ENCODE measurements at regions not wholly inside any gene's neighbourhood (a gene's known extent, or its start where the extent isn't known, plus 50 kb on each side); places are given as distances from the start of the nearest gene placed in this dataset.

DNA sequence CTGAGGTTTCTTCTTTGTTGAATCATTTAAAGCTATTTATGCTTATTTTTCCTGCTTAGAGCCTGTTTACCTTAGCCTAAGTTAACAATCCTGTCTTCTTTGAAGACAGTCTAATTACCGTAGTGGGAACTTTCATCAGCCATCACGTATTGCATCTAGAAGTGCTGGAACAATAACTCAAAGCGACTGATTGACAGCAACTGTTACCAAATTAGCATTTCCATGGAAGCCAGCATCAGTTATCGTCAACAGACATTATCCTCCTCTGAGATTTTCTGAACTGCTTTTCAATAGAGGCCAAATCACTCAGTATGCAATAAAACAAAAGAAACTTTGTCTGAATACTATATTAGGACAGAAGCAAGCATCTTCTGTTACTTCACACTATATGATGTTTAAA is 433.3 kb upstream of the SLITRK1 start:
- TF ChIP-seq, protein P1, sequence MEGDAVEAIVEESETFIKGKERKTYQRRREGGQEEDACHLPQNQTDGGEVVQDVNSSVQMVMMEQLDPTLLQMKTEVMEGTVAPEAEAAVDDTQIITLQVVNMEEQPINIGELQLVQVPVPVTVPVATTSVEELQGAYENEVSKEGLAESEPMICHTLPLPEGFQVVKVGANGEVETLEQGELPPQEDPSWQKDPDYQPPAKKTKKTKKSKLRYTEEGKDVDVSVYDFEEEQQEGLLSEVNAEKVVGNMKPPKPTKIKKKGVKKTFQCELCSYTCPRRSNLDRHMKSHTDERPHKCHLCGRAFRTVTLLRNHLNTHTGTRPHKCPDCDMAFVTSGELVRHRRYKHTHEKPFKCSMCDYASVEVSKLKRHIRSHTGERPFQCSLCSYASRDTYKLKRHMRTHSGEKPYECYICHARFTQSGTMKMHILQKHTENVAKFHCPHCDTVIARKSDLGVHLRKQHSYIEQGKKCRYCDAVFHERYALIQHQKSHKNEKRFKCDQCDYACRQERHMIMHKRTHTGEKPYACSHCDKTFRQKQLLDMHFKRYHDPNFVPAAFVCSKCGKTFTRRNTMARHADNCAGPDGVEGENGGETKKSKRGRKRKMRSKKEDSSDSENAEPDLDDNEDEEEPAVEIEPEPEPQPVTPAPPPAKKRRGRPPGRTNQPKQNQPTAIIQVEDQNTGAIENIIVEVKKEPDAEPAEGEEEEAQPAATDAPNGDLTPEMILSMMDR (conservative IDR thresholded peaks at IDR 0.05): no peak
- TF ChIP-seq EZH2 (IDR thresholded peaks at IDR 0.05; ENCODE audit: low read depth): no peak
- POLR2A ChIA-PET (ENCODE audit: unreplicated experiment): no interaction called here
- Histone ChIP-seq H3K4me2 (no peak overlapping the region), H3K4me1 (replicated peaks; ENCODE audit: insufficient read depth) (no peaks in the 10 kb centered on the region), H3K27me3 (ENCODE audit: insufficient read depth, low read depth) (no peaks in the 10 kb centered on the region), H4K20me1 (ENCODE audit: insufficient read depth) (no peaks in the 10 kb centered on the region), H3K9me2 (ENCODE audit: insufficient read depth) (no peaks in the 10 kb centered on the region), H3K4me3 (no peak overlapping the region), H2AFZ (no peak overlapping the region), H3K36me3 (ENCODE audit: low read depth) (no peaks in the 10 kb centered on the region), H3K27ac (no peak overlapping the region), H3K79me2 (ENCODE audit: low read depth) (no peaks in the 10 kb centered on the region), H3K9me3 (ENCODE audit: insufficient read depth, low read depth) (no peaks in the 10 kb centered on the region), H3F3A (ENCODE audit: insufficient read depth, low read depth) (no peaks in the 10 kb centered on the region)
- intact Hi-C loops (cut with micrococcal nuclease; ENCODE audit: unreplicated experiment): no loop called here
- CTCF ChIA-PET: no interaction called here
- no peak for DNase-seq
- no TSS peak for BruUV-seq (replicated peaks)

- CTCF ChIA-PET: no interaction called here
- Histone ChIP-seq H3K9me3 (ENCODE audit: insufficient read depth, low read depth) (no peaks in the 10 kb centered on the region), H4K20me1 (ENCODE audit: insufficient read depth) (no peaks in the 10 kb centered on the region), H3K36me3 (ENCODE audit: low read depth) (no peaks in the 10 kb centered on the region), H3F3A (ENCODE audit: insufficient read depth, low read depth) (no peaks in the 10 kb centered on the region), H3K4me3 (no peak overlapping the region), H3K4me2 (no peak overlapping the region), H3K4me1 (replicated peaks; ENCODE audit: insufficient read depth) (no peaks in the 10 kb centered on the region), H3K27me3 (ENCODE audit: insufficient read depth, low read depth) (no peaks in the 10 kb centered on the region), H3K27ac (no peak overlapping the region), H3K9me2 (ENCODE audit: insufficient read depth) (no peaks in the 10 kb centered on the region), H3K79me2 (ENCODE audit: low read depth) (no peaks in the 10 kb centered on the region), H2AFZ (no peak overlapping the region)
- TF ChIP-seq, protein P1 (conservative IDR thresholded peaks at IDR 0.05): no peak
- TF ChIP-seq EZH2 (IDR thresholded peaks at IDR 0.05; ENCODE audit: low read depth): no peak
- POLR2A ChIA-PET (ENCODE audit: unreplicated experiment): no interaction called here
- BruUV-seq (replicated peaks): no TSS peak
- intact Hi-C loops (cut with micrococcal nuclease; ENCODE audit: unreplicated experiment): no loop called here
- DNase-seq: no peak
Measured at GRCh38 chr13:84303035-84303434, 420.8 kb upstream of the SLITRK1 start.

GRCh38 chr13:84297251-84297650 is 415.0 kb upstream of the SLITRK1 start:
- no peaks in the 10 kb centered on the region for H3K27me3 ChIP-seq (ENCODE audit: insufficient read depth, low read depth)
- TF ChIP-seq, protein P1 (conservative IDR thresholded peaks at IDR 0.05): no peak
- no peak for TF ChIP-seq EZH2 (IDR thresholded peaks at IDR 0.05; ENCODE audit: low read depth)
- H3K4me3 ChIP-seq: no peak overlapping the region
- no peak overlapping the region for H3K4me2 ChIP-seq
- H3K4me1 ChIP-seq (replicated peaks; ENCODE audit: insufficient read depth): no peaks in the 10 kb centered on the region
- no peaks in the 10 kb centered on the region for H3K36me3 ChIP-seq (ENCODE audit: low read depth)
- H2AFZ ChIP-seq: no peak overlapping the region
- no peaks in the 10 kb centered on the region for H3K9me3 ChIP-seq (ENCODE audit: insufficient read depth, low read depth)
- no peaks in the 10 kb centered on the region for H3K79me2 ChIP-seq (ENCODE audit: low read depth)
- H3F3A ChIP-seq (ENCODE audit: insufficient read depth, low read depth): no peaks in the 10 kb centered on the region
- ChIA-PET POLR2A (ENCODE audit: unreplicated experiment) (no interaction called here), CTCF (no interaction called here)
- no peaks in the 10 kb centered on the region for H4K20me1 ChIP-seq (ENCODE audit: insufficient read depth)
- intact Hi-C loops (cut with micrococcal nuclease; ENCODE audit: unreplicated experiment): no loop called here
- BruUV-seq (replicated peaks): no TSS peak
- DNase-seq: no peak
- H3K27ac ChIP-seq: no peak overlapping the region
- H3K9me2 ChIP-seq (ENCODE audit: insufficient read depth): no peaks in the 10 kb centered on the region

Data from PC-9 (cell line).